B cell (primary cell): ENCODE measurements at regions not wholly inside any gene's neighbourhood (a gene's known extent, or its start where the extent isn't known, plus 50 kb on each side); places are given as distances from the start of the nearest gene placed in this dataset.

Experiments used
- EZH2 ChIP-seq: IDR thresholded peaks from 2 replicates; pipeline ENCODE4 v1.6.1; 2012; ENCODE audit warnings: borderline replicate concordance, low read depth, mild to moderate bottlenecking, moderate library complexity, low read length; ENCODE audit not compliant: insufficient read depth, poor library complexity, severe bottlenecking
- TF ChIP-seq, protein P1 (sequence below): fragments of 200-600 bp; IDR thresholded peaks from one replicate; pipeline ENCODE4 v1.8.0; 2022; ENCODE audit warnings: antibody characterized with exemption, mild to moderate bottlenecking

- TF ChIP-seq, protein P1, sequence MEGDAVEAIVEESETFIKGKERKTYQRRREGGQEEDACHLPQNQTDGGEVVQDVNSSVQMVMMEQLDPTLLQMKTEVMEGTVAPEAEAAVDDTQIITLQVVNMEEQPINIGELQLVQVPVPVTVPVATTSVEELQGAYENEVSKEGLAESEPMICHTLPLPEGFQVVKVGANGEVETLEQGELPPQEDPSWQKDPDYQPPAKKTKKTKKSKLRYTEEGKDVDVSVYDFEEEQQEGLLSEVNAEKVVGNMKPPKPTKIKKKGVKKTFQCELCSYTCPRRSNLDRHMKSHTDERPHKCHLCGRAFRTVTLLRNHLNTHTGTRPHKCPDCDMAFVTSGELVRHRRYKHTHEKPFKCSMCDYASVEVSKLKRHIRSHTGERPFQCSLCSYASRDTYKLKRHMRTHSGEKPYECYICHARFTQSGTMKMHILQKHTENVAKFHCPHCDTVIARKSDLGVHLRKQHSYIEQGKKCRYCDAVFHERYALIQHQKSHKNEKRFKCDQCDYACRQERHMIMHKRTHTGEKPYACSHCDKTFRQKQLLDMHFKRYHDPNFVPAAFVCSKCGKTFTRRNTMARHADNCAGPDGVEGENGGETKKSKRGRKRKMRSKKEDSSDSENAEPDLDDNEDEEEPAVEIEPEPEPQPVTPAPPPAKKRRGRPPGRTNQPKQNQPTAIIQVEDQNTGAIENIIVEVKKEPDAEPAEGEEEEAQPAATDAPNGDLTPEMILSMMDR = no peak
- TF ChIP-seq EZH2 = no peak
Observed at GRCh38 chr7:16202303-16202702, 219.0 kb downstream of the CRPPA start.
